ENCODE measurements at regions not wholly inside any gene's neighbourhood (a gene's known extent, or its start where the extent isn't known, plus 50 kb on each side); places are given as distances from the start of the nearest gene placed in this dataset.

DNA sequence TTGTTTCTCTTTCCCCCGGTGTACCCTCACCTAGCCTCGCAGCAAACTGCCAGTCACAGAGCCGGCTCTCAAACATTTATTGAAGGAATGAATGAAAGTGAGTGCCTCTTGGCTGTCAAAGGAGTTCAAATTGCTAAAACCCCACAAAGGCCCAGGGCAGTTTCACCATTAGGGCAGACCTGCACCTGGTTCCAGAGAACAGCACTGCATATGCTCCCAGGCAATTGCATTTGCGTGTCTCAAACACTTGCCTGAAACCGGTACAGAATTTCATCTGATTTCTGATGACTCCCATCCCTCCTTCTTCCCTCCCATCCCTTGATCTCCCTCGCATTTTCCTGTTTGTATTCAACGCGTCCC, 165.6 kb upstream of the ZNF462 start:
- DNase-seq (ENCODE audit: low read depth in 2 of 2, low spot score in 1 of 2): no peak

DNA sequence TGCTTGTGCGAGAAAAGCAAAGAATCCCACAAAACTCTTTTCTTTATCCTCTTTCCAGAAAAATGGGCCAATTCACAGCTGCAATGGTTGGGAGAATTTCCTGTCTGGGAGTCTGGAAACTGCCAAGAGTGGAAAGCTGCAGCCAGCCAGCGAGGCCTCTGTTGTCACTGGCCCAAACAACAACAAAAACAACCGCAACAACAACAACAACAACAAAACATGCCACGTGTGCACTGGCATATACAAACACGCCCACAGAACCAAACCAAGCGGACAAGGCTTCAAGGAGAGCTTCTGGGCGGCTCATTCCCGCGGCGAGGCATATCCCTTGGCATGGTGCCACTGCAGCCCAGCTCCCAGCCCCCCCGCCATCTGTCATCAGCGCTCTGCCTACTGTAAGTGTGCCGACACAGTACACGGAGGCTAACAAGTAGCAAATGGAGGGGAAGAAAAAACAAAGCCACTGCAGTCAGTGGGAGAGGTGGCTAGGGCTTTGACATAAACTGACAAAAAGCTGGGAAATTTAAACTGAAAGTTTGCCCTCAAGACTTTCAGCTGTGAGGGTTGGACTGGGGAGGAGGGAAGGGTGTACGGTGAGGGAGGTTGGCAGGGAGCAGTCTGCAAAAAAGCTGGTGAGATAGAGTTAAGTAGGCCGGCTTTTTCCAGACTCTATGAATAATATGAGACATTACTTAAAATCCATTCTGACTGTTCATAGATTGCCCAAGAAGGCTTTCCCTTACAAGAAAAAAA, 165.0 kb upstream of the ZNF462 start:
- DNase-seq (ENCODE audit: low read depth in 2 of 2, low spot score in 1 of 2): no peak

DNA sequence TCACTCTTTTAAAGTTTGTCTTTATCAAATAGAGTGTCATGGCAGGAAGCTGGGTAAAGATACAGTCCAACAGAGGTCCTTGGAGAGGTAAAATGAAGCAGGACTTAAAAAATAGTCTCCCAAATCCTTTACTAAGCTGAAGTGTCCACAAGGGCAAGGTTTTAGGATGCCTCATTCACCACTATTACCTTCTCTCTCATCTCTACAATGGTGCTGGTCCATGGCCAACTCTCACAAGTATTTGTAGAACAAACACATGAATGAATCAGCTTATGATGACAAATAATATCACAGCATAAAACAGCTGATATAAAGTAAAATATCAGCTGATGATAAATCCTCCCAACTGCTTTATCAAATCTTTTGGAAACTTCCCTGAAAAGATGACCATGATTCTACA, 162.3 kb upstream of the ZNF462 start:
- no peak for DNase-seq (ENCODE audit: low read depth in 2 of 2, low spot score in 1 of 2)

DNA sequence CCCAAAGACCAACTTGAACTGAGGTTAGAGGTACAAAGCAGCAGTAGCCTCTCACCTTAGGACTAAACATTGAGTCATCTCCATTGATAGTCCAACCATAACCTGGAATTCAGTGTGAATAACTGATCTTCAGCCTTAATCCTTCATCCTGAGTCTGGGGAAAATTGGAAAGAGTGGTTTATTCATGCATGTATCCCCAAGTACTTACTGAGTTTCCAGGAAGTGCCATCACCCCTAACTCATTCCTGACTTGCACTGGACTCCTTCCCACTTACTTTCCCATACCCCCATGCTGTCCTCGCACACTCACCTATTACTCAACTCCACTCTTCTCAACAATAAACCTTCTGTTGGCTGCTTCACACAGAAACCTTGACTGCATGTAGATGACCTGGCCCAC, 161.4 kb upstream of the ZNF462 start:
- no peak for DNase-seq (ENCODE audit: low read depth in 2 of 2, low spot score in 1 of 2)

DNA sequence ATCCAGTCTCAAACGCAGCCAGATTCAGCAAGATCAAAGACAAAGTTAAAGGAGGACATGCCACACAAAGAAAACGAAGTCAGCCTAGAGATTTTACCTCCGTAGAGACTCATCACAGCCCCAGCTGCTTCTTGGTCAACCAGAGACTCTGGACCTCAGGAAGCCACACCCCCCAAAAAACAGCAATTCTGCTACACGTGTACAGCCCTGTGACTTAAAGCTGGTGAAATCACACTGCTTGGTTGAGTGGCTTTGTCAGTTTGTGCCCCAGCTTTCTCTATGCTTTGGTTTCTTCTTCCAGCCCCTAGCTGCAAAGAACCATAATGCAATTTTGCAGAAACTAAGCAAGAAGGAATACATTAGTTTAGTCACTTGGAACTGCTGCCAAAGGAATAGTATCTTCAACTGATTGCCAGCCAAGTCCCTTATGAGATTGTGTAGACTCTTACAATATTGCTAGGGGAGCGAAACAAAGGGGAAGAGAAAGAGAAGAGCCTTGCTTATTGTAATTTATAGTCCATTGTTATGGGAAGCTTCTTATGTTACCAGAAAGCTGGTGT, 158.8 kb upstream of the ZNF462 start:
- DNase-seq (ENCODE audit: low read depth in 2 of 2, low spot score in 1 of 2): no peak

DNA sequence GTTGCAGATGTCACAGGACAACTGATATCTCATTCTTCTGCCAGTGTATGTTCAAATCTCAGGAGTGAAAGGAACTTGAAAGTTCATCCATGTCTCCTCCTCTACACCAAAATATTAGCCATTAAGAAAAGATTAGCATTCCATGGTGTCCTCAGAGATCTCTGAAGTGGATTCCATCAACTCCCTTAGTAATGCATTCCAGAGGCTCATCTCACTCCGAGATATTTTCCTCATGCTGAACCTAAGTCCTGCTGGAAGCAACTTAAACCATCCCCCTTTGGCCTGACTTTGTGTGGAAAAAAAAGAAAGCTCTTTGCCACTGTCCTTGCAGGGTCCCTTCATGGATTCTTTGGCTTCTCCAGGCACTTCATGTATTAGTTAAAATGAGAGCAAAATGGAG, 155.7 kb upstream of the ZNF462 start:
- DNase-seq (ENCODE audit: low read depth in 2 of 2, low spot score in 1 of 2): no peak

DNA sequence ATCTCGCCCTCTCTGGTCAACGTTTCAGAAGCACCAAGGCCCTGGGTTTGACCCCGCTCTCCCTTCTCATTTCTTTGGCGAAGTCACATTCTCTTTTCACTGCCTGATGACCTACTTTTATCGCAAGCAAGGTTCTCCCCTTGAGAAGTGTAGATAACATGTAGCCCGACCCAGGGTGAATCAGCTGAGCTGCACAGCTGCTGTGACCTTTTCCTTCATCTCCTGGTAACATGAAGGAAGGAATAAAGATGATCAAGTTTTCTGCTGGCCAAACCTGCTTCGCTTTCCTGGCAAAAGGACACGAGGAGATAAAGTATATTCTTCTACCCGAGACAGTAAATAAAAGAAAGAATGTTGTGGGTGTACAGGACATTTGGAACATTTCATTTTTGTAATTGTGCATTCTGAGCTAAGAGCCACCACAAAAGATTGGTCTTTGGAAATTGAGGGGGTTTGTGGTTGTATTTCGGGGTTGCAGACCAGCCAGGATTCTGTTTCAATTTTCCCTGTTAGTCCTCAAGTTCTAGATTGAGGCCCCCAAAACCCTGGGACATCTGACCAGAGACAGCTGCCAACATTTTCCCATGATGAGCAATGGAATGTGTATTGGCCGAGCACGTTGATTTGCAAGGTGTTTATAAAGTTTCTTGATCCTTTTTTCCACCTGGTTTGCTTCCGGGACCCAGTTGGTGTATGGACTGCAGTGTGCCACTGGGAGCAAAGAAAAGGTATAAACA, 155.1 kb upstream of the ZNF462 start:
- DNase-seq (ENCODE audit: low read depth in 2 of 2, low spot score in 1 of 2): no peak

DNA sequence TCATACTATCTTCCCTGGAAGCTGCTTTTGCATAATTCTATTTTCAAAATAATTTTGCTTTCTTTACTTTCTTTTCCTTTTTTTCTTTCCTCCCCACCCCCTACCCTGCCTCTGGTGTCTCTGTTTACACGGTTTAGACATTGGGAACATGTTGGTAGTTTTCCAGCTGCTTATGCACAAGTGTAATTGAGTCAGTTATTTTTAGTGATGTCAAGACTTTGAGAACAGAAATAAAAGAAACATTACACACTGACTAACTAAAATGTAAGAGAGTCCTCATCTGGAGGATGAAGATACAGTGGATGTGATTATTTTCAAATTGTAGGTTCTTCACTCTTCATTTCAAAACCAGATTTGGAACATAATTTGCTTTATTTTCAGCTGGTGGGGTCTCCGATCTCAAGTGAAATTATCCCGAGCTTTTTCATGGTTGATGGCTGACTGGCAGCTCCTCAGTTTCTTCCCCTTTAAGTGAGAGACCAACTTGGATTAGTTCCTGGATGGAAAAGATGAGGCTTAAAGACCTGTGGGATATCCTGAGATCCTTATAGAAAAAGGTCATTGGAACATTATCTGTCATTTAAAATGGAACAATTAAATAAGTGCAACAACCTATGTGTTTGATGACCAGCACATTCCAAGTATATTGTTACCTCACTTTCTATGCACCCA, 154.4 kb upstream of the ZNF462 start:
- DNase-seq (ENCODE audit: low read depth in 2 of 2, low spot score in 1 of 2): no peak

DNA sequence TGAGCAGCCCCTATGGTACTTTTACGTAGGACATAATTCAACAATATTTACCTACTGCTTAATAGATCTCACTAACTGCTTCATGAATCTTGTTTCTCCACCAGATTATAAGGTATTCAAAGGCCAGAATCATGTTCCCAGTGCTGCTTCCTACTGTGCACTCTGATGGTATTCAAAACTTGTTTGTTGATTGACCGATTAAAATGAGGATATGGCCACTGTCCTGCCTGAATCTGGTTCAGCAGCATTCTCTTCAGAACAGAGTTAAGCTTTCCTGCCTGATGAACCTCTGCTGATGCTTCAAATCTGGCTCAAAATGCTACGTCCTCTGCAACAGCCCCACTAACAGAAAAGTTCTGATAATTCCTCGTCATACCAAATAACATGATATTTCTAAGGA, 150.7 kb upstream of the ZNF462 start:
- no peak for DNase-seq (ENCODE audit: low read depth in 2 of 2, low spot score in 1 of 2)

DNA sequence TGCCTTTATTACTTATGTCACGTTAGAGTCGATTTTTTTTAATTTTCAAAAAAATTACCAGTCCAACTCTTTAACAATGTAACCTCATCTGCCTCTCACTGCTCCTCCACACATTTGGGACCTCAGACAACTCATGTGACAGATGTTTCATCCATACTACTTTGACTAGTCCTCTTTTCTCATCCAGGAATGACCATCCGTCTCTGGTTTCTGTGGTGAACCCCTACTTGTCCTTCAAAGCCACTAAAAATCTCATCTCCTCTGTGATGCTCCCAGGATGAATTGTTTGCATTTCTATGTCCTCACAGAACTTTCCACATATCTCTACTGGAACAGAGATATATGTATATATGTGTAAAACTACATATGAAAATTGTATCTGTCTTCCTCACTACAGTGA, 149.8 kb upstream of the ZNF462 start:
- DNase-seq (ENCODE audit: low read depth in 2 of 2, low spot score in 1 of 2): no peak

DNA sequence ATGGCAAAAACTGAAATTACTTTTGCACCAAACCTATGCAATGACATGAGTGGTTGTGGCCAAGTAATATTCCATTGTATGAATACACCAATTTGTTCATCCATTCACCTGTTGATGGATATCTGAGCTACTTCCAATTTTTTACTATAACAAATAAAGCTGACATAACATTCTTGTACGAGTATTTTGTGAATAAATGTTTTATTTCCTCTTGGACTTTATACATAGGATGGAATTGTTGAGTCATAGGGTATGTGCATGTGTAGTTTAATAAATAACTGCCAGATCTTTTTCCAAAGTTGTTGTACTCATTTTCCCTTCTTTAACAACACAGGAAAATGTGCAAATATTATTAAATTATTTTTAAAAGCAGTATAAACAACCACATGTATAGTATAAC, 146.1 kb upstream of the ZNF462 start:
- no peak for DNase-seq (ENCODE audit: low read depth in 2 of 2, low spot score in 1 of 2)

DNA sequence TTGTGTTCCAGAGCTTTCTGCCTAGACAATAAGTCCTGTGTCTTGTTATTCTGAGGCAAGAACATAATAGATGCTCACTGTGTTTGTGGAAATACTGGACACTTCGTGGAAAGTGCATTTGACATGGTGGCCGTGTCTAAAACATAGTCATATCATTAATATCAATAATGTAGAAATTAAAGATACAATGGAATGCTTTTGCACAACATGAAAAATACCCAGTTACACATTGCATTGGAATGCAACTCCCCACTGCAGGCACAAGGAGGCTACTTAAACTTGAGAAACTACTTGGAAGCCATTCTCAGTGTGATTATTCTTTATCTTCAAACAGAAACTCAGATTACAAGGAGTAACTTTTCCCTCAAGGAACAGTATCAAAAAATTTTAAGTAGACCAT, 145.3 kb upstream of the ZNF462 start:
- no peak for DNase-seq (ENCODE audit: low read depth in 2 of 2, low spot score in 1 of 2)

DNA sequence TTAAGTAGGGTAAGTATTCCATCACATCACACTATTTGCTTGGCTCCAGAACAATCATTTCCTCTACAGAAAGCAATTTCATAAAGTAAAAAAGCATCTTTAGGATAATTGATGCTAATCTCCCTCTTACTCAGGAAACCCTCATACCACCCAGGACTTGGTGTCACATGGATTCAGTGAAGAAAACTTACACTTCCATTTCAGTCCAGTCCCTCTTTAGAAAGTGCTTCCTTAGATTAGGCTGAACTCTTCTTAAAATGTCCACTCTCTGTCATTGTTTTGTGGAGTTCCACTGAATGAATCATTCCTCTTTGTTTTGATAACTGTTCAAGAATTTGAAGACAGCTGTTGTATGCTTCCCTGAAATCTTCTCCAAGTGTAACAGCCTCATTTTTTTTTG, 144.0 kb upstream of the ZNF462 start:
- DNase-seq (ENCODE audit: low read depth in 2 of 2, low spot score in 1 of 2): no peak

DNA sequence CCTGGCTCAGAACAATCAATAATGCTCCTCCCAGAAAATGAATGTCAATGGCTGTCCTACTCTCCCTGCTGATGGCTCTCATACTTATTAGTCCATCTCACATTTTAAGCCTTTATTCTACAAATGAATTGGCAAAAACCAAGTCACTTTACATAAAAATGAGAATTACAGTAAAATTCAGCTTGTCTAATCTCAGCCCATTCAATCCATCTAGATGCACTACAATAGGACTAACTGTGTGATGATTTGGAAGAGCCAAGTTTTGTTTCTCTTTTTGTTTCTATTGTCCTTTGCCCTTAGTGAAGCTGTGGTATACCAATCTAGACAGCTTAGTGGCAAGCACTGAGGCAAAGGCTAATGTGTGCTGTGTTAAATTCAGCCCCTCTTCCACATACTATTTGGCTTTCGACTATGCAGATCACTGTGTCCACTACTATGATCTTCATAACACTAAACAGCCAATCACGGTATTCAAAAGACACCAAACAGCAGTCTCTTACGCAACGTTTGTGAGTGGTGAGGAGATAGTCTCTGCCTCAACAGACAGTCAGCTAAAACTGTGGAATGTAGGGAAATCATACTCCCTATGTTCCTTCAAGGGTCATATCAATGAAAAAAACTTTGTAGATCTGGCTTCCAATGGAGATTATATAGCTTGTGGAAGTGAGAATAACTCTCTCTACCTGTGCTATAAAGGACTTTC, 140.8 kb upstream of the ZNF462 start:
- DNase-seq (ENCODE audit: low read depth in 2 of 2, low spot score in 1 of 2): no peak

DNA sequence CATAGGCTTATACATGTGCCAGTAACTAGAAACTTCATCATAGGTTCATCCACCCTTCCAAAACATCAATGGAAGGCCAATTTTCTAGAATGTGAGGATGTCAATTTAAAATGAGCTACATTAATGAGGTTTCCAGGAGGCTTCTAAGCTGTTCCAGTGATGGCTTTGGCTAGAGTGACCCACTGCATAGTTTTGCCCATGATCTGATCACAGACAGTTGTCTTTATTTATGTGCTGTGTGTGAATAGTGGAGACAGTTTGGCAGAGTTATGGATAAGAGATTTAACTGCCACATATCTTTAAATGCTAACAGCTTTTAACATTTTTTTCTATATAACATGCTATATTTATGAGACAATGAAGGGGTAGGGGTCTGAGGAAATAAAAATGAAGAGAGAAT, 139.0 kb upstream of the ZNF462 start:
- no peak for DNase-seq (ENCODE audit: low read depth in 2 of 2, low spot score in 1 of 2)

DNA sequence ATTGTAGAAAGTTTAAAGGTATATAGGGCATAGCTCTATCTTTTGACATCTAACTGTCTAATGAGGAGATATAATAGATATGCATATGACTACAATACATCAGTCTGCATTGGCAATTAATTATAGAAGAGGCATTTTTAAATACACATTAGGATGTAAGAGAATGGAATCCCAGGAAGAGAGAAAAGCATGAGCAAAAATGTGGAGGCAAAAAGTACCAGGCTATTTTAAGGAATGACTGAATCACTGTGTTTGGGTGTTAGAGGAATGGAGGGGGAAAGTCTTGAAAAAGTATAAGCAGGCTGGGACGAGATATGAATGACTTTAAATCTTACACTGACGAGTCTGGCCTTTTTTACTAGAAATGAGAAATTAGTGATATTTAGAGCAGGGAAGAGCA, 138.4 kb upstream of the ZNF462 start:
- no peak for DNase-seq (ENCODE audit: low read depth in 2 of 2, low spot score in 1 of 2)

DNA sequence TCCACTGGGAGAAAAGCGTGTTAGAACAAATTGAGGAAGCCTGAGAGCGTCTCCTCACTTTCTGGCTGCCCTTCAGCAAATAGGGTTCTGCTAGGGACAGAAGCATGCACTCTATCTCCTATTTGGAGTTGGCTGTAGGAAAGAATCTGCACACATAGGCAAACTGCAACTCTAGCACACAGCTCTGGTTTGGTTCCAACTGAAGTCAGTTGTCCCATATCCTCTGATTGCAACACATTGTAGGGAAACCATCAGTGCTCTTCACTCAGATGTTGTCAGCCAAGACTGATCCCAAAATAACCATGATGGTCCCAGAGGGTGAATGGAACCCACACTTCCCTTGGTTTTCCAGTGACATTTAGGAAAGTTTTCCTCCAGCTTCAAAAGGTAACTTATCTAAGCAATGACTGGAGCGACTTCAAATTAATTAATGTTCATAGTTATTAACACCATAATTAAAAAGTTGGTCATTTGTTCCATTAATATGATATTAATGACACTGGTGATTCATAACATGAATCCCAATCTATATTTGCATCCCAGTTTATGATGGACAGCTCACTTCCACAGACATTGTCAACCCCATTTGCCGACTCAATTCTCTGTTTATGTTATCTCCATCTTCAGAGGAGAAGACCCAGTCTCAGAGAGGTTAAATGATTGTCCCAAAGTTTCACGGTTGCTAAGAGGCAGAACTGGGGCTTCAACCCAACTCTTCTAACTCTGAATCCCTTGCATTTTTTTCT, 136.7 kb upstream of the ZNF462 start:
- DNase-seq (ENCODE audit: low read depth in 2 of 2, low spot score in 1 of 2): no peak

DNA sequence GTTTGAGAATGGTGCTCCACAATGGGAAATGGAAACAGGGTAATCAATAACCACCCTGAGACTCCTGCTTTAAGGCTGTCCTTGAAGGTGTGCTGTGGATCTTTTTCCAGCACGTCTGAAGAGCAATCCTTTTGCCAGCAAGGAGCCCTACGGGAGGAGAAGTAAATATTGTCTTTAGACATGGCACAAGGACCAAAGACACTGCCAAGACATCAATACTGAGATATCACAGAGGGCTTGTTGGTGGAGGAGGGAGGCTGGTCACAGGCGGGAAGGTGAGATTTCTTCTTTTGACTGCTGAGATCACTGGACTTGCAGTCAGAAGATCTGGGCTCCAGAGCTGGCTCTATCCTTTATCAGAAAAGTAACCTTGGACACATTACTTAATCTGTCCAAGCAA, 135.0 kb upstream of the ZNF462 start:
- DNase-seq (ENCODE audit: low read depth in 2 of 2, low spot score in 1 of 2): no peak

DNA sequence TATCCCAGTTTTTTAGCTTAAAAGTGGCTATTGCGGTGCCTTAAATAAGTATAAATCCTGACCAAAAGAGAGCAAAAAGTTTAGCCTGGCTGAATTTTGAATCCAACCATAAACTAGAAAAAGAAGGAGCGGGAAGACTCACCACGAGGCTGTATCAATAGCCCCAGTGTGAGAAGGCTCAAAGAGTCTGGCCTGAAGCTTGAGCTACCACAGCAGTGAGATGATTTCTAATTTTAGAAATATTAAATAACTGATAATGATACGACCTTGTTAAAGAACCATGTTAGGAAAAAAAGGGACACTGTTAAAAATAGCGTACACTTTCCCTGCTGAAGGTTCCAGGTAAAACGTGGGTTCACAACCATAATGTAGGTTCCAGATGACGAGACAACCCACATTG, 134.1 kb upstream of the ZNF462 start:
- DNase-seq (ENCODE audit: low read depth in 2 of 2, low spot score in 1 of 2): no peak

DNA sequence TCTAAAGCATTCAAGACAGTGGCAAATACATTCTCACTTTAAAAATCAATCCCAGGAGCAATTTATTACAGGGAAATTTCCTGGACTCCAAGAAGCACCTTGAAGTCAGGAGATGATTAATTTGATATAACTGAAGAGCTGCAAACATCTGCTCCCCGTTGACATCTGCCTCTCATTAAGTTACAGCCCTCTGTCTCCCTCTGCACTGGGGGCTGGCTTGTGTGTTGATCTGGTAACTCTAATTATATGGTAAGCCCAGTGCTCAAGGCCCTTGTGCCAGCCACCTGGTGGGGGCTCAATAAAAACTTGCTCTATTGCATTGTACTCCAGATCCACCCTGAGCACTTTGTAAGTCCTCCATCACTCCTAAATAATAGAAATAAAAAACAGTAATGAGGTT, 131.1 kb upstream of the ZNF462 start:
- no peak for DNase-seq (ENCODE audit: low read depth in 2 of 2, low spot score in 1 of 2)

DNA sequence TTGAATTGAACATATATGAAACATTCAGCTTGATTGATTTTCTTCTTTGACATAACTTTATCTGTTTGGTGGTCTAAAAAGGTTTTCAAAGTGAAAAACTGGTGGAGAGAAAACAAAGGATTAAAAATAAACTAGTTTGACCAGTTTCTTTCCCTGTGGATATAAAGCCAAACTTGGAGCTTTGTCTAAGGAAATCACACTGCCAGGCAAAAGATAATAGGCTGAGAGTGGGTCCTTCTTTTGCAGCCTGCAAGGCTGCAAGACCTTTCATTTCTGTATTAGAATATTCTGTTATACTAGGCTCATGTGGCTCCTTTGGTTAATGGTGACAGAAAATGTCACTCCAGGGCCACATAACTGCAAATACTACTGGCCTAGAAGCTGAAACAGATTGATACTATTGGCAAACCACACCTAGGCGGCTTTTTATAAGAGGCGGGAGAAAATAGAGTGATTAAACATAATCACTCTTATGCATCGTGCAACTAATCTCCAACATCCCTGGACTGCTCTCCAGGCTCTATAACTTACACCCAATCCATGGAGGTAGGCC, 129.1 kb upstream of the ZNF462 start:
- no peak for DNase-seq (ENCODE audit: low read depth in 2 of 2, low spot score in 1 of 2)

Data from stimulated activated CD8-positive, alpha-beta memory T cell treated with anti-CD3 and anti-CD28 coated beads, Interleukin-4, amount 100 ng/mL, for 1 hour (primary cell).